HPDE6-E6E7 (cell line): ENCODE measurements at regions not wholly inside any gene's neighbourhood (a gene's known extent, or its start where the extent isn't known, plus 50 kb on each side); places are given as distances from the start of the nearest gene placed in this dataset.

ENCODE experiments used
- DNase-seq: peaks from one replicate; pipeline ENCODE4 v3.0.0; 2011; ENCODE audit warnings: missing footprints; ENCODE audit errors: extremely low spot score

DNA sequence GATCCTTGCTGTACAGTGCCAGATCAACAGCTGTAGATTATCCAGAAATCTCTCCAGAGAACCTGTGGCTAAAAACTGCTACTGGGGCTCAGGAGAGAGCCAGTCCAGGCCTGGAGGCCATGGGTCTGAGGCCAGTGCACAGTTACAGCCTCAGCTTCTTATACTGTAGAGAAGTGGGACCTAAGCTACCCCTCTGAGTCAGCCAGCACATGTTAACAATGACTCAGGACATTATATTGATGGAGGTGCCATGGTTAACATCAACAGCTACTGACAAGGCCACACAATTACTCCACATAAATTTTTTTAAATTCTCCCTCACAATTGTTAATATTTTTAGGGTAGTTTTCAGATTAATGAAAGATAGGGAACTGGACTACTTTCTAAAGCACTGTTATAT, 138.5 kb downstream of the RBM26 start:
- no peak for DNase-seq

DNA sequence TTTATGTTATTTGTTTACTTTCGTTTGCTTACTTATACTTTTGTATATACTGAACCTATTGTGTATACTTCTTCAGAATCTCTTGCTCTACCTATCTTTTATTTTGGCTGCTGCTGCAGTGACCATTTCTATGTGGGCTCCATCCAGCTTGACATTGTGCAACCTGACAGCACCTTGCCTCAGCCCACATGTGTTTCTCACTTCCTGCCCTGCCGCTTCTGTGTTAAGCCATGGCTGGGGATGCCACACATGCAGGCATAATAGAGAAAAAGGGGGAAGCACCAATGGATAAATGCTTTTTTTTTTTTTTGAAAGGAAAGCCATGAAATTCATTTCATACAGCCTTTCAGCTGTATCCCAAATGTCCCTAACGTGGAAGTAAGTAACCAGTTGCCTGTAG, 147.6 kb downstream of the RBM26 start:
- DNase-seq = no peak

DNA sequence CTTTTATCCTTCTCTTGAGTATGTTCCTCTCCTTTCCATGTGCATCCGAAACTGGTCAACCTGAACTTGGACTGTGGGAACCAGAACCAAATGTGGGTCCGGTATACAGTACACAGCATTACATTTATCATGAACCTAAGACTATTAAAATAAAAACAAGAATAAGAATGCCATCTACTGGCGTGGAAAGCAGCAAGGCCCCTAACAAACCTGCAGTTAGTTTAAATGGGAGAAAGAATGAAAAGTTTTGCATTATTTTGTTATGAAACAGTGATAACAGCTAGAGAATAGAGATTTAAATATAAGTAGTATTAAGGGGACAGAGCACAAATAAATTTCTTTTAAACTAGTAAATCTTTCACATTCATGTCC, 159.5 kb downstream of the RBM26 start:
- no peak for DNase-seq

DNA sequence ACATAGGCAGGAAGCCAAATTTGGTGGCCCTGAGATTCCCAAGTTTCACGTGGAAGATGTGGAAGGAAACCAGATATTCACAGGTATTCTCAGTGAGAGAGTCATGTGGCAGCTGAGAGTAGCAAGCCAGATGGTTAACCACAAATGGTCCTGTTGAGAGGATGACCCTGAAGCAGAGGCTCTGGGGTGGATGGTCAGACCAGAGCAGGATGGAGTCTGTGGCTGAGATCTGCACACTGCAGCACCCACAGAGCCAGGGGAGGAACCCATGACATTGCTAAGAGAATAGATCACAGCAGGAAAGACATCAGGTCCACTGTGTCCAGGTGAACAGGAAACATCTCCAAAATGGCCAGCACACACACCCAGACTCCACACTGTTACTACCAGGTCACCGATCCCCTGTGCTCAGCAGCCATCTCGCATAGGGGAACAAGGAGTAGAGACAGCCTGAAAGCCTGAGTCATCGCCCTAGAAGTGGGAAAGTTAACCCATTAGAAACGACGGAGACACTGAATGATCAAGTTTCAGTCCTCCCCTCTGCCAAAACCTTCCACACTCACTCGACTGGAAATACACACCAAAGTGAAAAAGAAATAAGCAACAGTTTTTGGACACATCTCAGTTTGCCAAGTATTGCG, 160.0 kb downstream of the RBM26 start:
- no peak for DNase-seq

DNA sequence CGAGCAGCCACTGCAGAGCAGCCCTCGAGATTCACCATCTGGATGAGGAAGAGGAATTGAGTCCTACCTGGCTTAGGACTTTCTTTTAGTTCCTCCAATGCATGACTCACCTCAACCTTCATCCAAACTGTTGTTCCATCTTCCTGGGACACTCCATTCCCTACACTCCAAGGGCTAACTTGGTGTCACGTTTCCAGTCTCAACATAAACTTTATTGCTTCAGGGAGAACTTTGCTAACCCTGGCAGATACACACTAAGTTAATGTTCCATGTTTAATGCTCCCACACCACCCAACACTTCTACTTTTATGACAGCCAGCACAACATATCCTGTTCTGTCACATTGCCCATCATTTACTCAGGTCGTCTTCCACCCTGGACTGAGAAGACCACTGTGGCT, 164.4 kb downstream of the RBM26 start:
- DNase-seq = no peak

DNA sequence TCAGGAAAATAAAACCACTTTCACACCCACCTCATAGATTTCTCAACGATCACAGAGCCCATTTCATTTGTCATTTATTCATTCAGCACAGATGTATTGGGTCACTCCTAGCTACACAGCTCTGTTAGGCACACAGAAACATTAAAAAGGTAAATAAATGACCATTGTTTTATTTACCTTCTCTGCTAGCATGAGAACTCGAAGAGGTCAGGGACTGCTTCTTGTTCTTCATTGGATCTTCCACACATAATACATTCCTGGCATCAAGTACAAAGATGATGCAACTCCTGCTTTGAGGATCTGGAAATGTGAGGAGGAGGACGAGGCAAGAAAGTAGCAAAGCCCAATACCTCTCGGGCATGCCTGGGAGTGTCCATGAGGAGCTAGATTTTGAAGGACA, 168.1 kb downstream of the RBM26 start:
- no peak for DNase-seq

DNA sequence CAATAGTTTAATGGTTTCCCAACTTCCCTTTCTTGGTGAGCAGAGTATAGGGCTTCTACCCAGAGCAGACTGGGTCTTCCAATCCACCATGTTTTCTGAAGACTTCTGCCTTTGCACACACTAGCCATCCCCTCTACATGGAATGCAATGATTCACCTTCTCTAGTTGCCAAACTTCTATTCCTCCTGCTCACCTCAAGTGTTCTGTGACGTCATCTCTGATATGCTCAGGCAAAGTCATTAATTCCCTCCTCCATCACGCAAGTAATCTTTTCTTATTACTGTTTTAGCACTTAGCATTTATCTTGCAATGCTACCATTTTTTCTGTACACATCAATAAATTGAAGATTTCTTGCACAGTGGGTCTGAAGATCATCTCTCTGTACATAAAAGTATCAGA, 174.2 kb downstream of the RBM26 start:
- DNase-seq = no peak

DNA sequence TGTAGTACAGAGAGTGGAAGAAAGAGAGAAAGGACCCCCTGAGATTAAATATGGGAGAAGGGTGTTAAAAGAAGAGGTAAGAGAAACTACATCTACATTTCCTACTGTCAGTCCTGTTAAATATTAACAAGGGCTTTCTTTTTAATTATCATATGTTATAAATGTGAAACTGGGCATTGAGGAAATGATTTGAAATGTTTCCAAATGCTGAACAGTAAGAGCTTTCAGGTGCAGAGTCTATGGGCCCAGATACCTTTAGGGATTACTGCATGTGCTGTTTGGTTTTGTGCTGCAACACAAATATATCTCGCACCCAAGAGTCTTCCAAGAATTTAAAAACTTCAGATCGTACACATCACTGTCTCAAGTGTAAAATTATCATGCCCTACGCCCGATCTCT, 176.3 kb downstream of the RBM26 start:
- no peak for DNase-seq

DNA sequence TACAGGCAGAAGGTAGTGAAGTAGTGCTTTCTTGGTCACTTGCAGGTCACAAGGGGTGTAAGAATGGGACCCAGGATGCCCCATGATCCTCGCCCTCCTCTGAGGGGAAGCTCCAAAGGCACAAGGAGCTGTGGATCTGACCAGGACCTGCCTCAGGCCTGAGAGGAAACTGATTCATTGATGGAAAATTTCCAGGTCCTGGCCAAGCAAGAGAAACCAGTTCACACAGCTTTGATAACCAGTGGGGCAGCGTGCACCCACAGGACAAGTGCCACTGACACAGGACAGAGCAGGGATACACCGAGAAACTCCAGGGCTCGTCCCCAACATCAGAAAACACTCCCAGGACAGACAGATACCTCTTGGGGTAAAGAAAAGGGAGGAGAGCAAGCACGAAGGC, 177.1 kb downstream of the RBM26 start:
- peak; percentile 60 for DNase-seq

DNA sequence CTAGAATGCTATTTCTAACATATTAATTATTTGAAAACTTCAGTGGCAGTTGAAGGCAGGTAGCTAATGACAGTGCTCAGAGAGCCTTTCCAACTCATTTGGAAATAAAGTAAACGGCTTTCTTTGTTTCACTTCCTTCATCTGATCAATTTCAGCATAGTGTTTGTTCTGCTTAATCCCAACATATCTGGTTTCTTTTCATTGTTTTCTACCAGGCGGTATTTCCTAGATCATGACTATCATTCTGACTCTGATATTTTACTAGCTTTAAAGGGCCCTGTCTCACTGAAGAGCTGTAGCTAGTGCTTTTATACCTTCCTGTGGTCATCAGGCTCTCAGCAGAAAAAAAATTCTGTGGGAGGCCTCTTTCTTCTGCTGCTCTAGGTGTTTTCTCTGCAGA, 178.6 kb downstream of the RBM26 start:
- DNase-seq = no peak

DNA sequence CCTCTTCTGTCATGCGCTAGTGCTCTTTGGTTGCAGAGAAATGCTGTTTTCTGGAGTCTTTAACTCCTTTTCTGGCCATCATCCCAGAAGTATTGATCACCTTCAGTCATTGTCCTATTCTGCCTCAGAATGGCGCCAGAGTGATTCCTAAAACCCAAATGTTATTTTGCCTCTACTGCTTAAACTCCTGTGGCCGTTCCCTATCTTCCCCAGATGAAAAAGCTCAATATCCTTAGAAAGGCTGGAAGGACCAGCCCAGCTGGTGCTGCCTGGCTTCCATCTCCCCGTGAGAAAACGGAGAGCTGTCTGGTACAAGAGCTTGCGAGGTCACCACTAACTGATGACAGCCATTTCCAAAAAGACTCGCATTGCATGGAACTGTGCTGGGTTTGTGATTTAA, 179.1 kb downstream of the RBM26 start:
- no peak for DNase-seq

DNA sequence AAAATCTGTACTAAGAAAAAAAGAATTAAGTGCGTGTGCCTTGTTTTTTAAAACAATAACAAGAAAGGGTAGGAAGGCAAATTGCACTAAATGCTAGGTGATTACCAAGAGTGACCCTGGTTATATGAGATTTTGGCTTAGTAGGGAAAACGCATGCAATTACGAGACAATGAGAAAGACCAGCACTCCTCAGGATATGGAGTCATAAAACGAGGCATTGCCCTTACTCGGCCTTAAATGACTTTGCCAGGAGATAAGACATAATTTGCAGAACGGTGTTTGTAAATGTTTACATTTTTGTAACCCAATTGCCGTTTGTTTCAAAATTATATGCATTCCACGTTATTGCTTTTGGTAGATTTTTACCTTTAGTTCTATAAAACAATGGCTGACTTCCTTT, 179.8 kb downstream of the RBM26 start:
- DNase-seq = no peak

DNA sequence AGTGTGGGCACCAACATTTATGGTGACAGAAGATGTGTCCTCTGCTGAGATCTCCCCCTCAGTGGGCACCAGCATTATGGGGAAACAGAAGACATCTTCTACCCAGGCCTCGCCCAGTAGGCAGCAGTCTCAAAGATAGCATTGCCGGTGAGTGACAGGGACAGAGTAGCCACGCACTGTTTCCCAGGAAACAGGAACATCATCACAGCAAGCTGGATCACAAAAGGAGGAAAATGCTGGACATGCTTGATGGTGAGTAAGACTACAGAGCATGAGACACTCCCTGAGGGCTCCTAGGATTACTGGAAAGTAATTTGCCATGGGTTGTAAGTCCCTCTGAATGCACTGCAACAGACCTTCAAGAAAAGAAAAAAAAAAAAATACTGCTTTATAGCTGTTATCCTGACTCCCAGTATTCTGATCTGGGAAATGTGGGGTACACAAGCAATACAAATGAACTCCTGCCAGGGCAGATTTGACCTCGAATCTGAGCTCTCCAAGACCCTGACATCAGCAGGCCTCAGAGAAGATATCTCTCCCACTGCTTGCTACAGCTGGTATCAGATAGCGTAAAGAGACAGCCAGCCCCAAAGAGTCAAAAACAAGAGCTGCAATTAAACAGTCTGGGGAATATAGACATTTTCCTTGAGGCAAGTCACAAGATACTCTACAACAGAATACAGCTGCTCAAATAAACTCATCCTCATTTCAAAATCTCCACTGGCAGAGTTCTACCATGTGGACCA, 180.4 kb downstream of the RBM26 start:
- peak; percentile 64 for DNase-seq

DNA sequence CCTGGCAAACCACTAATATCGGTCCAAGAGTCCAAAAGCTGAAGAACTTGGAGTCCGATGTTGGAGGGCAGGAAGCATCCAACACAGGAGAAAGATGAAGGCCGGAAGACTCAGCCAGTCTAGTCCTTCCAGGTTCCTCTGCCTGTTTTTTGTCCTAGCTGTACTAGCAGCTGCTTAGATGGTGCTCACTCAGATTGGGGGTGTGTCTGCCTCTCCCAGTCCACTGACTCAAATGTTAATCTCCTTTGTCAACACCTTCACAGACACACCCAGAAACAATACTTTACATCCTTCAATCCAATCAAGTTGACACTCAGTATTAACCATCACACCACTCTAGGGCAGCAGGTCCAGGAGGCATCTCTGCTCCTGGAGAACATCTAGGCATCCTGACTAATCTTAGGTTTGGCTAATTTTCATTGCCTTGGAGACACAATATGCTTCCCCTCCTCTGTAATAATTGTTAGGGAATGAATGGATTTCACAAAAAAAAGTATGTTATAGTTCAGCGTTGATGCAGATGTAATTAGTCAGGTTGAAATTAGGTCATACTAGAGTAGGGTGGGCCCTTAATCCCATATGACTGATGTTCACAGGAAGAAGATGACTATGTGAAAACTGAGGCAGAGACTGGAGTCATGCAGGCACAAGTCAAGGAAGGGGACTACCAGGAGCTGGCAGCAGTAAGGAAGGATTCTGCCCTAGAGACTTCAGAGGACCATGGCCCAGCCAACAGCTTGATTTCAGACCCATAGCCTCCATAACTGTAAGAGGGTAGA, 183.4 kb downstream of the RBM26 start:
- no peak for DNase-seq

DNA sequence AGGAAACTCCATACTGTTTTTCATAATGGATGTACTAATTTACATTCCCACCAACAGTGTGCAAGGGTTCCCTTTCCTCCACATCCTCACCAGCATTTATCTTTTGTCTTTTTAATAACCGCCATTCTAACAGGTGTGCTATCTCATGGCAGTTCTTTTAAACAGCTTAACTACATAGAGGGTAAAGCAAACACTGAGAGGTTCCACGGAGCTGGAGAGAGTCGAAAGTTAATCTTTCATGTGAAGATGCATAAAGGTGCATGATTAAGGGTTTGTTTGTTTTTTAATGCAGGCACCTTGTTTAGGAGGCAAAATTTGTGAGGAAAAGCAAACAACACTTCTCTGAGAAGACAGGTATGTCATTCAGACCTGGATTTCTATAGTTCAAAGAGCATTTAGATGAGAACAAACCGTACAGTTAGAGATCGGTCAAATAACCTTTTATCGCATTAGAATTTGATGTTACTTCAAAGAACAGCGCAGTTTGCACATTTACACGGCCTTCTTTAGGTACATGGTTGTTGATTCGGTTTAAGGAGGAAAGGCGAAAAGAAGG, 193.9 kb downstream of the RBM26 start:
- no peak for DNase-seq

DNA sequence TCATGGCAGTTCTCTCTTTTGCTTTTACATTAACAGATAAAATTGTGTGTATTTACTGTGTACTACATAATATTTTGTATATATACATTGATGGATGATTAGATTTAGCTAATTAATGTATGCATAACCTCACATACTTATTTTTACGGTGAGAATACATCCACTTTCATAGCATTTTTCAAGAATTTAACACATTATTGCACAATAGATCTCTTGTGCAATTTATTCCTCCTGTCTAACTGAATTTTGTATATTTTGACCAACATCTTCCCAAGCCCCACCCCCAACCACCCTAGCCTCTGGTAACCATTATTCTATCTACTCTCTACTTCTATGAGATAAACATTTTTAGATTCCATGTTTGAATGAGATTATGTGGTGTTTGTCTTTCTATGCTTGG, 194.7 kb downstream of the RBM26 start:
- no peak for DNase-seq

DNA sequence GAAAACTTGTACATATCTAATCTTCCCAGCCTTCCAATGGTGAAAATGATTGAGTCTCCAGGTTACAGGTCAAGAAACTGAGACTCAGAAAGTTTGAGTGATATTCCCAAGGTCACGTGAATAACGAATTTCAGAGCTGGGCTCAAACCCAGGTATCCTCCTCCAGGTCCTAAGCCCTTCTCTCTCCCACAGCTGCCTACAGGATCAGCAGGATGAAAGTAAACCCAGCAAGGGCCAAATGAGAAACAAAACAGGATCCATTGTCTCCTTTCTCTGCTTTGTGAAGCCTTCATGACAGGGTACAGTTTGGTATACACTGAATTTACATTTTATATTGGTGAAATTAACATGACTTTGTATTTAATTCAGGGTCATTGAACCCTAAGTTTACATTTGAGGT, 208.1 kb downstream of the RBM26 start:
- no peak for DNase-seq

DNA sequence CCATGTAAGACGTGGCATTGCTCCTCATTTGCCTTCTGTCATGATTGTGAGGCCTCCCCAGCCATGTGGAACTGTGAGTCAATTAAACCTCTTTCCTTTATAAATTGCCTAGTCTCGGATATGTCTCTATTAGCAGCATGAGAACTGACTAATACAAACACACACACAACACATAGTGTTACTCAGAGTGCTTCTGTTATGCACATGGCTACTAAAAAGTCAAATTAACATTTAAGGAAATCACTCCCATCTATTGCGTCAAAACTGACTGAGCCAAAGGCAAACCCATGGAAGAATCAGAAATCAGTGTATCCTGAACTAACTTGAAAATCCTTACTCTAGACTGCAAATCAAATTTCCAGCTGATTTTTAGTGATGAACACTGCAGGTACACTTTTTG, 209.2 kb downstream of the RBM26 start:
- no peak for DNase-seq

DNA sequence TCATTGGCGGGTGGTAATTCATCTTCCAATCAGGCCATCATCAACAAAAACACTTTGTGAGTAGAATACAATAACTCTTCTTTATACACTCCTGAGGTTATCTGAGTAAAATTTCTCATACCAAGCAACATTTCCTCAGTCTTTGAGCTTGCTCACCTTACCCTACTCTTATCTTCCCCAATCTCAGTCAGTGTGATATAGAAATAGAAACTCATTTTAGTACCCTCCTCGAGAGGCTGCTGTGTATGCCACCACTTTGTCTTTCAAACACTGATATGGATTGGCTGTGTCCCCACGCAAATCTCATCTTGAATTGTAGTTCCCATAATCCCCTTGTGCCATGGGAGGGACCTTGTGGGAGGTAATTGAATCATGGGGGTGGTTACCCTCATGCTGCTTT, 209.7 kb downstream of the RBM26 start:
- no peak for DNase-seq

DNA sequence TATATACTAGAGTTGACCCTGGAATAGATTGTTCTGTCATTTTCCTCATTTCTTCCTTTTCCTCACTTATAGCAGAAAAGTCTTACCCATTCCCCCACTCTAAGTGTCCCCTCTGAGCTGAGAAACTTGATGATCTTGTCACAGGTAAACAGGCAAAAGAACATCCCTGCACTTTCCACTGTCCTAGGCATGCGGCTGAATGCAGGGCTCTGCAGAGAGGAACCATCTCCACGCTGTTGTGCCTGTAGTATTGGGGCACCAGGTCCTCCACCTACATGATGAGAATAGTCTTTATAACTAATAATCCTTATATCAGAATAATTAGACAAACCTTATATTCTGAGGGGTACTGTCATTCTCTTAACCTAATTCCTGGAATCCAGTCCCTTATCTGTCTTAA, 211.3 kb downstream of the RBM26 start:
- no peak for DNase-seq

DNA sequence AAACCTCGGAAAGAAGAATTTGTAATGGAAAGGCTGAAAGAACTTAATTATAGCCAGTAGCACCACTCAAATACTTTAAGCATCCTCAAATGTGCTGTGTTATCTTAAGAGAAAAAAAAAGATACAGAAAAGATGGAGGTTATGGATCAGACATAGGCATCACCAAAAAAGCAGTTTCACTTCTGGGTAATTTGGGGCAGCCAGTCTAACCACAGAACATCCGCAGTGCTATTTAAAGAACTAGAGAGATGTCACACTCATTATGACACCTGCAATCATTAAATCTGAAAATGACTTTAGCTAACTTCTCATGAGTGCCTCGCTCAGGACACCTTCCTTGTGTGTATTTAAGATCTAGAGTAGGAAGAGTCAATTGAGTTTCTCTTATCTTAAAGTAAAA, 211.8 kb downstream of the RBM26 start:
- no peak for DNase-seq

DNA sequence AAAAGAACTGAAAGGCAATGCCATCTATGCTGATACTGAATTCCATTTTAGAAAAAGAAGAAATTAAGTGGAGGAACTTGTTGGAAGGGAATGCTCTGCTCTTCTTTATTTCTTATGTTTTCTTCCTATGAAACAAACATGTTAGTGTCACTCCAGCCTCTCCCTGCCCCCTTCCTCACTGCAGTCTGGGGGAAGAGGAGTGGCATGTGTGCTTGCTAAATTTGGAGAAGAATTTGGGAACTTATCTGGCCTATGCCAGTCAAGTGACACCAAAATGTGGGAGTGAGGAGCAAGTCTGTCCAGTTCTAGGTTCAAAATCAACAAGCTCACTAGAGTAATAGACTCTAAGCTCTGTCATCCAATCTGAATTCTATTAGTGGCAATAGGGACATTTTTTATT, 214.6 kb downstream of the RBM26 start:
- no peak for DNase-seq

DNA sequence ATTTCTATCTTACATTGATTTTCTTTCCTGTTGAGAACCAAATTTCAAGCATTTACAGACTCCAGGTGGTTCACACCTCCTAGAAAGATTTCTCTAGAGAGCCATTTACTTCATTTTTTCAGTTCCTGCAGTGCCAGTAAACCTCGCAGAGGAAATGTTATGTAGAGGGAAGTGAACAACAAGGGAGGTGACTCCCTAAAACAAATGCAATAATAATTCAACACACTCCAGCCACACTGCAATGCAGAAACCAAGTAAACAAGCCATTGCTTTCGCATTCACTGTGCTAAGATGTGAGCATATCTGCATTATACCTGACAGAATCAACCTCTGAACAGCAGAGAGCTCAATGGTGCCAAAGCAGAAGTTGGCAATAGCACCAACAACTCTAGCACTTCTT, 215.1 kb downstream of the RBM26 start:
- DNase-seq = no peak
